ENCODE measurements at regions not wholly inside any gene's neighbourhood (a gene's known extent, or its start where the extent isn't known, plus 50 kb on each side); places are given as distances from the start of the nearest gene placed in this dataset.

DNA sequence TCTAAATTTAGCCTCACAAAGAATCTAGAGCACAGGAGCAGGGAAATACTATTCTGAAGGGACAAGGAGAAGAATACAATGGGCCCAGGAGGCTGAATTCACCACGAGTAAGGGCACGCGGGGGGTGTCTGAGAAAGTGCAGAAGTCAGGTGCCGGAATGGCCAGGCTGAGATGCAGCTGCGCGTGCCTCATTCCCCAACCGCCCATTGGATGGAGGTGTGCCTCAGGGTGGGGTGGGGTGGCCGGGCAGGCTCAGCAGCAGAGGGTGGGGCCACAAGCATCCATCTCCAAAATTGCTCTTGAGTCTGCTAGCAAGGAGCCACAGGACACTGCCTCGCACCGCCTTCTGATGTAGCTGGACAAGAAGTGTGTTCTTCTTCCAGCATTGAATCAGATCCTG, 387.0 kb downstream of the SHANK2 start:
- TF ChIP-seq POLR2A (IDR thresholded peaks at IDR 0.05; ENCODE audit: extremely low read depth, insufficient read length) (no peak), MYC (IDR thresholded peaks at IDR 0.05; ENCODE audit: low read depth, low read length) (no peak)
- TF ChIP-seq, protein P1, sequence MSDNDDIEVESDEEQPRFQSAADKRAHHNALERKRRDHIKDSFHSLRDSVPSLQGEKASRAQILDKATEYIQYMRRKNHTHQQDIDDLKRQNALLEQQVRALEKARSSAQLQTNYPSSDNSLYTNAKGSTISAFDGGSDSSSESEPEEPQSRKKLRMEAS (IDR thresholded peaks at IDR 0.05; ENCODE audit: low read depth, low read length): no peak
- TF ChIP-seq, protein P2, sequence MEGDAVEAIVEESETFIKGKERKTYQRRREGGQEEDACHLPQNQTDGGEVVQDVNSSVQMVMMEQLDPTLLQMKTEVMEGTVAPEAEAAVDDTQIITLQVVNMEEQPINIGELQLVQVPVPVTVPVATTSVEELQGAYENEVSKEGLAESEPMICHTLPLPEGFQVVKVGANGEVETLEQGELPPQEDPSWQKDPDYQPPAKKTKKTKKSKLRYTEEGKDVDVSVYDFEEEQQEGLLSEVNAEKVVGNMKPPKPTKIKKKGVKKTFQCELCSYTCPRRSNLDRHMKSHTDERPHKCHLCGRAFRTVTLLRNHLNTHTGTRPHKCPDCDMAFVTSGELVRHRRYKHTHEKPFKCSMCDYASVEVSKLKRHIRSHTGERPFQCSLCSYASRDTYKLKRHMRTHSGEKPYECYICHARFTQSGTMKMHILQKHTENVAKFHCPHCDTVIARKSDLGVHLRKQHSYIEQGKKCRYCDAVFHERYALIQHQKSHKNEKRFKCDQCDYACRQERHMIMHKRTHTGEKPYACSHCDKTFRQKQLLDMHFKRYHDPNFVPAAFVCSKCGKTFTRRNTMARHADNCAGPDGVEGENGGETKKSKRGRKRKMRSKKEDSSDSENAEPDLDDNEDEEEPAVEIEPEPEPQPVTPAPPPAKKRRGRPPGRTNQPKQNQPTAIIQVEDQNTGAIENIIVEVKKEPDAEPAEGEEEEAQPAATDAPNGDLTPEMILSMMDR (IDR thresholded peaks at IDR 0.05; ENCODE audit: low read depth, low read length): no peak
- DNase-seq (ENCODE audit: low read depth): no peak
- no peak overlapping the region for H3K4me3 ChIP-seq (ENCODE audit: low read depth, low read length)

DNA sequence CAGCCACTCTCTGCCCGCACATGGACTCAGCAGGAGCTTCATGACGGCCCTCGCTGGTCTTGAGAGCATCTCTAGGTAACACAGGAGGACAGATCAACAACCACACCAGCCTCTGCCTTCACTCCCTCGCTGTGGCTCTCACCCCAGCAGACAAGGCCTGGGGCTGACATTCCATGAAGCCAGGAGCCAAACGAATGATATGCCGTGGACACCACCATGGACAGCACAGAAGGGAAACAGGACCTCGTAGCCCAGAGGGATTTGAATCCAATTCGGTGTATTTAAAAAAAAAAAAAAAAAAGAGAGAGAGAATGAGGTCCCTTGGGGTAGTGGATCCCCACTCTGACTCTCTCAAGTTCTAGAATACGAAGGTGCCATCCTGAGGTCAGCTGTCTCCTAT, 385.5 kb downstream of the SHANK2 start:
- no peak overlapping the region for H3K4me3 ChIP-seq (ENCODE audit: low read depth, low read length)
- no peak for DNase-seq (ENCODE audit: low read depth)
- TF ChIP-seq POLR2A (IDR thresholded peaks at IDR 0.05; ENCODE audit: extremely low read depth, insufficient read length): no peak
- TF ChIP-seq, protein P1 (IDR thresholded peaks at IDR 0.05; ENCODE audit: low read depth, low read length): no peak

DNA sequence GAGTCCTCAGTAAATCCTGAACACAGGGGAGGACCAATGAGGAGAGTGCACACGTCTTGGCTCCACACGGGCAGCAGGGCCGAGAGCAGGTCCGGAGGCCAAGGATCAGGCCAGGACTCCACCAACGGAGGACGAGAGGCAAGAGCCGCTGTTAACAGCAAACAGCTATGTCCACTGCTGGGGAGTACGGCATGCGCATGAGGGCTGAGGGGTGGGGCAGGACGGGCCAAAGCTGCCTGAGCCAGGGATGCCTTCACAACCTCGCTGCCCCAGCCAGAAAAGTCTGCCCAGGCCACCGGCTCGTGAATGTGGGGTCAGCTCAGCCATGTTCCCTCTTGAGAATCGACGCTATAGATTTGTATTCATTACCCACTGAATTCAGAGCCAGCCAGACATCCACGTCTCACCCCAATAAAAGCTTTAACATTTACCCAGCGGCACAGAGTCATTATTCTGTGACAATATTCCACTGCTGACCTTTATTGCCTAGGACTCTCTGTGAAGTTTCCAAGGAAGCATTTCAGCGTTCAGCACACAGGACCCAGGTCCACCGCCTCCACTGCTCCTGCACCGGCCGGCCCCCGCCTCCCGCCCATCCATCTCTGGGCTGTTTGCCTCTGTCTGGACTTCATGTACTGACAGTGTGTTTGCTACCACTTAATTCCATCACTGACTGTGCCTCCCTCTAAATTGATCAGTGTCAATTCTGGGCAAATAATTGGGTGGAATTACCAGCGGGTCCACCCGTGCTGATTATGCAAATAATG, 384.9 kb downstream of the SHANK2 start:
- DNase-seq (ENCODE audit: low read depth): no peak
- no peak overlapping the region for H3K4me3 ChIP-seq (ENCODE audit: low read depth, low read length)
- TF ChIP-seq, protein P2 (IDR thresholded peaks at IDR 0.05; ENCODE audit: low read depth, low read length): no peak
- TF ChIP-seq, protein P1 (IDR thresholded peaks at IDR 0.05; ENCODE audit: low read depth, low read length): no peak
- TF ChIP-seq POLR2A (IDR thresholded peaks at IDR 0.05; ENCODE audit: extremely low read depth, insufficient read length) (no peak), MYC (IDR thresholded peaks at IDR 0.05; ENCODE audit: low read depth, low read length) (no peak)

DNA sequence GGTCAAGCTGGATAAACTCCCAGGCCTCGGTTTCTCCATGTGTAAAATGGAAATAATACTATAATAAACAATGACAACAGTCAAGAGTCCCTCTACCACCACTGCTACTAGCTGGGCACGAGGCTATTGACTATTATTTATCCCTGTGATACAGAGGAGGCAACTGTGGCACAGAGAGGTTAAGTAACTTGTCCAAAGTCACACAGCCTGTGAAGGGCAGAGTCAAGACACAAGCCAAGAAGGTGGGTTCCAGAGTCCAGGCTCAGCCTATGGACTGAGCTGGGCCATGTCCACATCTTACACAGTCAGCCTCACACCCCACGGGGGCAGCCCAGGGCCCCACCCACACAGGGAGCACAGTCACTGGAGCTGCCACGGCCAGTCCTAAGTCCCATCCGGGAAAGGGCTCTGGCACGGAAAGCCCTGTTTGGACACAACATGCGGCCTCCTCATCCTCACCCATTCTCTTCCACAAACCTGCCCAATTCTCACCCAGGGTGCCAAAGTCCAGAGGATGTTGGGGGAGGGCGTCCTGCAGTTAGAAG, 384.0 kb downstream of the SHANK2 start:
- TF ChIP-seq MYC (IDR thresholded peaks at IDR 0.05; ENCODE audit: low read depth, low read length): no peak
- TF ChIP-seq, protein P1 (IDR thresholded peaks at IDR 0.05; ENCODE audit: low read depth, low read length): no peak

DNA sequence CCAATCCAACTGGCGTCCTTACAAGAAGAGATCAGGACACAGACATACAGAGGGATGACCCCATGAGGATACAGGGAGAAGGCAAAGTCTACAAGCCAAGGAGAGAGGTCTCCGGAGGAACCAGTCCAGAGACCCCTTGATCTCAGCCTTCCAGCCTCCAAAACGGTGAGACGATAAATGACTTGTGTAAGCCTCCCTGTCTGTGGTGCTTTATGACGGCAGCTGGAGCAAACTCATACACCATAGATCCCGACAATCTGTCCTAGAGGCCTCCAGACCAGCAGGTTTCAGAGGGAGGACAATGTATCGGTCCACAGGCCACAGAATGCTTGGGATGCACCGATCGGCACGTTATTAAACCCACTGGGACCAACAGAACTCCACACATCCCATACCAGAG, 383.3 kb downstream of the SHANK2 start:
- TF ChIP-seq, protein P1 (IDR thresholded peaks at IDR 0.05; ENCODE audit: low read depth, low read length): no peak
- no peak for TF ChIP-seq POLR2A (IDR thresholded peaks at IDR 0.05; ENCODE audit: extremely low read depth, insufficient read length)
- TF ChIP-seq MYC (IDR thresholded peaks at IDR 0.05; ENCODE audit: low read depth, low read length): no peak
- TF ChIP-seq, protein P2 (IDR thresholded peaks at IDR 0.05; ENCODE audit: low read depth, low read length): no peak
- no peak for DNase-seq (ENCODE audit: low read depth)
- no peak overlapping the region for H3K4me3 ChIP-seq (ENCODE audit: low read depth, low read length)

More for the DNA sequence above, 384.0 kb downstream of the SHANK2 start:
- H3K4me3 ChIP-seq (ENCODE audit: low read depth, low read length): no peak overlapping the region
- DNase-seq (ENCODE audit: low read depth): no peak

DNA sequence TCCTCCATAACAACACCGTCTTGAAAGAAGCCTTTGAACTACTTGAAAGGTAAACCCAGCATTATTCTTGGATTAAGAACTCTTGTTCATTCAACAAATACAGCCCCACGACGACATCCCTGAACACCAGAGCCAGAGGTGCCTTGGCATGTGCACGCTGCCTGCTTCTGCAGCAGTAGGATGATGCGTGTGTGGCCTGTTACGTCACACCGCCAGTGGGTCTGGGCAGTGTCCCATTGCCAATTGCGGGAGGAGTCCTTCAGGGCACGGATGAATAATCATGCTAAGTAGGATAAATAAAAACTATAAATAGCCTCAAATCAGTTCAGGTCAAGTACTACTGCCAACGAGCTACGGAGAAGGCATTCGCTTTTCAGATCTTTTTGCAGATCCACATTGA, 380.5 kb downstream of the SHANK2 start:
- no peak overlapping the region for H3K4me3 ChIP-seq (ENCODE audit: low read depth, low read length)
- TF ChIP-seq, protein P2 (IDR thresholded peaks at IDR 0.05; ENCODE audit: low read depth, low read length): no peak
- TF ChIP-seq, protein P1 (IDR thresholded peaks at IDR 0.05; ENCODE audit: low read depth, low read length): no peak
- TF ChIP-seq POLR2A (IDR thresholded peaks at IDR 0.05; ENCODE audit: extremely low read depth, insufficient read length) (no peak), MYC (IDR thresholded peaks at IDR 0.05; ENCODE audit: low read depth, low read length) (no peak)
- DNase-seq (ENCODE audit: low read depth): no peak

Data from NB4 (cell line).